ENCODE measurements at regions not wholly inside any gene's neighbourhood (a gene's known extent, or its start where the extent isn't known, plus 50 kb on each side); places are given as distances from the start of the nearest gene placed in this dataset.

GRCh38 chr3:135432402-135432801 is 533.1 kb upstream of the PPP2R3A start:
- TF ChIP-seq CTCF (conservative IDR thresholded peaks at IDR 0.05; ENCODE audit: low read length), result no peak
- TF ChIP-seq EZH2phosphoT487 (IDR thresholded peaks at IDR 0.05; ENCODE audit: borderline replicate concordance, low read depth, low read length), result no peak

Data from OCI-LY7 (cell line).